SK-N-MC (cell line): ENCODE measurements at regions not wholly inside any gene's neighbourhood (a gene's known extent, or its start where the extent isn't known, plus 50 kb on each side); places are given as distances from the start of the nearest gene placed in this dataset.

Experiments
- DNase-seq: peaks from one replicate; pipeline ENCODE4 v3.0.0-alpha.2; 2011; ENCODE audit warnings: low read depth, low spot score
- H3K27ac ChIP-seq: fragments of 200-600 bp; sonication (generic); 2 replicates; pipeline ENCODE4 v1.5.1; 2016; ENCODE audit warnings: mixed run types
- H3K36me3 ChIP-seq: fragments of 200-600 bp; sonication (generic); 2 replicates; pipeline ENCODE4 v1.6.1; 2017; ENCODE audit warnings: antibody characterized with exemption, low read length, mixed read lengths; ENCODE audit not compliant: insufficient read depth
- H3K4me3 ChIP-seq: fragments of 200-600 bp; sonication (generic); 2 replicates; pipeline ENCODE4 v1.5.1; 2016
- H3K9ac ChIP-seq: fragments of 200-600 bp; sonication (generic); 2 replicates; pipeline ENCODE4 v1.8.0; 2017; ENCODE audit warnings: mixed run types, mixed read lengths; ENCODE audit not compliant: insufficient read length
- H3K9me3 ChIP-seq: fragments of 200-600 bp; sonication (generic); 2 replicates; pipeline ENCODE4 v1.6.1; 2017; ENCODE audit warnings: low read depth, mild to moderate bottlenecking, antibody characterized with exemption, low read length, moderate library complexity, mixed read lengths
- EZH2 ChIP-seq: fragments of 200-600 bp; sonication (generic); IDR thresholded peaks from one replicate; pipeline ENCODE4 v1.6.1; 2017; ENCODE audit warnings: antibody characterized with exemption
- FOXP2 ChIP-seq: optimal IDR thresholded peaks from 2 replicates; pipeline ENCODE3; 2011; ENCODE audit warnings: mild to moderate bottlenecking, moderate library complexity; ENCODE audit not compliant: insufficient read depth; ENCODE audit errors: extremely low read length, control extremely low read depth
- POLR2AphosphoS5 ChIP-seq: IDR thresholded peaks from 2 replicates; pipeline ENCODE4 v1.6.1; 2012; ENCODE audit warnings: mild to moderate bottlenecking, low read depth, low read length, borderline replicate concordance

GRCh38 chr12:75727577-75727976 lies 216.2 kb upstream of the KRR1 start:
- Histone ChIP-seq H3K9ac (no peak overlapping the region), H3K27ac (no peak overlapping the region), H3K36me3 (no peaks in the 10 kb centered on the region), H3K4me3 (no peak overlapping the region), H3K9me3 (no peaks in the 10 kb centered on the region)
- DNase-seq: no peak
- TF ChIP-seq POLR2AphosphoS5 (no peak), FOXP2 (no peak), EZH2 (no peak)

GRCh38 chr12:75725521-75726111 lies 214.2 kb upstream of the KRR1 start:
- H3K9ac ChIP-seq: no peak overlapping the region
- no peak overlapping the region for H3K27ac ChIP-seq
- no peaks in the 10 kb centered on the region for H3K36me3 ChIP-seq
- H3K9me3 ChIP-seq: no peaks in the 10 kb centered on the region
- no peak for DNase-seq
- TF ChIP-seq POLR2AphosphoS5: no peak
- TF ChIP-seq EZH2: no peak
- TF ChIP-seq FOXP2: no peak
- no peak overlapping the region for H3K4me3 ChIP-seq

GRCh38 chr12:75724928-75725312 lies 213.5 kb upstream of the KRR1 start:
- no peak for DNase-seq
- H3K9me3 ChIP-seq: no peaks in the 10 kb centered on the region
- no peak overlapping the region for H3K4me3 ChIP-seq
- TF ChIP-seq EZH2 (no peak), POLR2AphosphoS5 (no peak), FOXP2 (no peak)
- H3K27ac ChIP-seq: no peak overlapping the region
- H3K9ac ChIP-seq: no peak overlapping the region
- H3K36me3 ChIP-seq: no peaks in the 10 kb centered on the region

- H3K9ac ChIP-seq: no peak overlapping the region
Measured at GRCh38 chr12:75724307-75724927, 213.0 kb upstream of the KRR1 start.

GRCh38 chr12:75722714-75723200 lies 211.3 kb upstream of the KRR1 start:
- DNase-seq: peak; percentile 62
- H3K9ac ChIP-seq: no peak overlapping the region
- 0 out of 2 replicates have a peak overlapping the region, but pooled peaks have one; percentile 6 for H3K4me3 ChIP-seq
- H3K36me3 ChIP-seq: no peaks in the 10 kb centered on the region
- TF ChIP-seq EZH2 (no peak), POLR2AphosphoS5 (no peak), FOXP2 (no peak)
- H3K27ac ChIP-seq: peak overlapping the region; percentile 64
- no peaks in the 10 kb centered on the region for H3K9me3 ChIP-seq

More at GRCh38 chr12:75724307-75724927, 213.0 kb upstream of the KRR1 start:
- no peak for TF ChIP-seq FOXP2
- no peak for TF ChIP-seq POLR2AphosphoS5
- TF ChIP-seq EZH2: no peak
- no peak for DNase-seq
- no peaks in the 10 kb centered on the region for H3K36me3 ChIP-seq
- no peak overlapping the region for H3K4me3 ChIP-seq
- no peaks in the 10 kb centered on the region for H3K9me3 ChIP-seq
- H3K27ac ChIP-seq: no peak overlapping the region

GRCh38 chr12:75721796-75722195 lies 210.4 kb upstream of the KRR1 start:
- no peak overlapping the region for H3K4me3 ChIP-seq
- H3K9me3 ChIP-seq: no peaks in the 10 kb centered on the region
- H3K27ac ChIP-seq: peak overlapping the region; percentile 26; the same call in 1 of the 2 replicates
- no peak for TF ChIP-seq FOXP2
- TF ChIP-seq EZH2: no peak
- TF ChIP-seq POLR2AphosphoS5: no peak
- no peaks in the 10 kb centered on the region for H3K36me3 ChIP-seq
- H3K9ac ChIP-seq: no peak overlapping the region
- DNase-seq: no peak

GRCh38 chr12:75720812-75721641 lies 209.6 kb upstream of the KRR1 start:
- Histone ChIP-seq H3K9me3 (no peaks in the 10 kb centered on the region), H3K27ac (0 out of 2 replicates have a peak overlapping the region, but pooled peaks have one; percentile 26), H3K36me3 (no peaks in the 10 kb centered on the region), H3K9ac (no peak overlapping the region), H3K4me3 (no peak overlapping the region)
- no peak for TF ChIP-seq EZH2
- no peak for TF ChIP-seq FOXP2
- TF ChIP-seq POLR2AphosphoS5: no peak
- no peak for DNase-seq

GRCh38 chr12:75717902-75718301 lies 206.5 kb upstream of the KRR1 start:
- no peaks in the 10 kb centered on the region for H3K9me3 ChIP-seq
- no peak for DNase-seq
- H3K9ac ChIP-seq: no peak overlapping the region
- H3K27ac ChIP-seq: no peak overlapping the region
- no peak for TF ChIP-seq FOXP2
- TF ChIP-seq POLR2AphosphoS5: no peak
- no peak for TF ChIP-seq EZH2
- H3K36me3 ChIP-seq: no peaks in the 10 kb centered on the region
- no peak overlapping the region for H3K4me3 ChIP-seq
